COLO829 (cell line): ENCODE measurements at regions not wholly inside any gene's neighbourhood (a gene's known extent, or its start where the extent isn't known, plus 50 kb on each side); places are given as distances from the start of the nearest gene placed in this dataset.
A peak's percentile ranks its signal among the peaks of the same experiment; 100 is the strongest.

Experiments used
- DNase-seq: peaks from one replicate; pipeline ENCODE4 v3.0.0; 2012; ENCODE audit warnings: low spot score

DNA sequence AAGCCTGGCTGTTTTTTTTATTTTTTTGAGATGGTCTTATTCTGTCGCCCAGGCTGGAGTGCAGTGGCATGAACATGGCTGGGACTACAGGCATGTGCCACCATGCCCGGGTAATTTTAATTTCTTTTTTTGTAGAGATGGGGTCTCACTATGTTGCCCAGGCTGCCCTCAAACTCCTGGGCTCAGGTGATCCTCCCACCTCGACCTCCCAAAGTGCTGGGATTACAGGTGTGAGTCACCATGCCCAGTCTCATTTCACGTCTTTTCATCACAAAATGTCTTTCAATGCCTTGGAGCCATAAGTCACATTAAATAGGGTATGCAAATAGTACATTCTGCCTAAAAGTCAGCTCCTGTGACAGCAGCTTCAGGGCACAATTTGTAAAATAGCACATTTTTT is 52.8 kb downstream of the SOX2 start:
- DNase-seq = no peak

DNA sequence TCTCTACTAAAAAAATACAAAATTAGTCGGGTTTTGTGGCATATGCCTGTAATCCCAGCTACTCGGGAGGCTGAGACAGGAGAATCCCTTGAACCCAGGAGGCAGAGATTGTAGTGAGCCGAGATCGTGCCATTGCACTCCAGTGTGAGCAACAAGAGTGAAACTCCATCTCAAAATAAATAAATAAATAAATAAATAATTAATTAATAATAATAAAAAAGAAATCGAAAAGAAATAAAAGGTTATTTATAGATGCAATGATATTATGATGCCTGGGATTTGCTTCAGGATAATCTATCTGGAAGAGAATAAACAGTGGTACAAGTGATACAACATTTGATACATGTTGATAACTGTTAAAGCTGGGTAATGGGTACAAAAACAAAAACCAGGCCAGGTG is 58.6 kb downstream of the SOX2 start:
- DNase-seq = no peak

DNA sequence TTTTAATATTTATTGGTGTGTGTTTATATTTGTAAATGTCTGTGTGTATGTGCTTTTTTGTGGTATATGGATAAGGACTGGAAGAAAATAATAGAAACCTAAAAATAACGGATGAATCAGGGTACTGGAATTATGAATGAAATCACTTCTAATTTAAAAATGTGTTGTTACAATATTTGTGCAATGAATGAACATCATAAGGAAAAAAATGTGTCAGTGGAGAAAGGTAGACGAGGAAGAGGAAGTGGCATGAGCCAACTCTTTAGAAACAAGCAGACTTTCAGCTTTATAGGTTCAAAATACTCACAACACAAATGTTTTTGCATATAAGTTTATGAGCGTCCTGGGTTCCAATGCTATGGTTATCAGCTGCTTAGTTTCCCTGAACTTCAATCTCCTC is 59.4 kb downstream of the SOX2 start:
- DNase-seq = no peak

DNA sequence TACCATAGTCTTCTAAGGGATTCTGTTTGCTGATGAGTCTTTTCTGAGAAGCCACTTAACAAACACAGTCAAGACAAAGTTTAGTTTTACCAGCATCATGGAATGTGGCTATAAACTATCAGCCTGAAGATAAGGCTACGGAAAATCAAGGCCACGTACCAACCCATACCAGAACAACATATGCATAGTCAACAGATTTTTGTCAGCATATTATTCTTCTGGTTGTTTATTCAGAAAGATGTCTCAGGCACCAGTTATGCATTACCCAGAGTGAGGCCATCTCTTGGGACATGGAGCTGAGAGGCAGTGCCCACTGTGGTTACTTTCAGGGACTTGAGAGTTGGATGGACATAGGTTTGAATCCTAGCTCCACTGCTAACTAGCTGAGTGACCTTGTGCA is 60.4 kb downstream of the SOX2 start:
- DNase-seq = no peak

DNA sequence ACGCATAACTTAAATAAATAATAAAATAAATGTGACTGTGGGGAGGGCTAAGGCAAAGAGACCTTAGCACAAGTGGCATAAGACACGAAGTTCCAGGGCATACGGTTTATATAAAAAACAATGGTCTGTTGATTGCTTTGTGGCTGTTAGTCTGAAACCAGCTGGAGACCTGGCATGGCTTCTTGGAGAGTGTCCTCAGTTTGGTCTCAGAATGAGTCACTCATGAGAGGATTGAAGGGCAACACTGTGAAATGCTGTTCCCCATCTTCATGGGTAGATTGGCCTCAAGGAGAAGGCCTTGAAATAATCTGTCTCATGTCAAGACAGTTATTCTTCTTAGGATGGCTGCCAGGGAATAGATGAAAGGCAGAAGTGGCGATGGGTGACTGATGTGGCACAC is 62.2 kb downstream of the SOX2 start:
- DNase-seq = no peak

DNA sequence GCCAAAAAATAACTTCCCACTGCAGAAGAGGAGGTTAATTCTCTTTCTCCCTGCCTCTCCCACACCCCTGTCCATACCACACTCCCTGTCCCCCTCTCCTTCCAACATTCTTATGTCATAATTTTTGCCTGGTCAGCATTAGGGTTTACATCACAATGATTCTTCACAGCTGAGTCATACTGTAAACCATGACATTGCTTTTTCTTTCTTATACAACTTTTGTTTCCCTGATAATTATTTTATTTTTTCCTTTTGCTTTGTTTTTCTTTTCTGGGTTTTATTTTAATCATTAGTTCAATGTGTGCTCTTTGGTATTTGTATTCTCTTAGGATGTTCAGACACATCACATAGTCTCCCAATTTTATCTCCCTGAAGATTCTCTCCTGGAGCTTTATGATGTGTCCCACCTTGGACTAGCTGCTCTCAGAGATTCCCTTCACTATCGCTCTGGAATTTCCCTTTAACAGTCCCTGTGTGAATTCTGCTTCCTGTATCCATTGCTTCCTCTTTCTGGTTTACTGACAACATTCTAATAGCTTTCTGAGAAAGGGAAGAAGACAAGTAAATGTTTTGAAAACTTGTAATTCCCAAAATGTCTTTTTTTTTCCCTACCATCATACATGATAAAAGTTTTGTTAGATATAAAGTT is 70.7 kb downstream of the SOX2 start:
- peak; percentile 59 for DNase-seq

DNA sequence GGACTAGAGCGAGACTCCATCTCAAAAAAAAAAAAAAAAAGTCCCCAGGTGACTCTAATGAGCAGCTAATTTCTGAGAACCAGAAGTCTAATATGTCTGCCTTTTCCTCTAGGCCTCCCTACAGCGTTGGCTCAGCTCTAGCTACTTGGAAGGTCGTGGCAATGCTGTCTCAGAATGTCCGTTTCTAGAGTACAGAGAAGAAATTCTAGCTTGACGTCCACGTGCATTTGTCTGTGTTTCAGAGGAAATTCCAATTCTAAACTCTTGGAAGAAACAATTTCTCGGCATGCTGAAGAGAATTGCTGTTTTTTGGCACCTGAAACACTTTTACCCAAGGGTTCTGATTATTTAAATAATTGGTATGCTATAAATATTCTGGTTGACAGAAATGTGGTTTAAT is 78.8 kb downstream of the SOX2 start:
- DNase-seq = no peak

DNA sequence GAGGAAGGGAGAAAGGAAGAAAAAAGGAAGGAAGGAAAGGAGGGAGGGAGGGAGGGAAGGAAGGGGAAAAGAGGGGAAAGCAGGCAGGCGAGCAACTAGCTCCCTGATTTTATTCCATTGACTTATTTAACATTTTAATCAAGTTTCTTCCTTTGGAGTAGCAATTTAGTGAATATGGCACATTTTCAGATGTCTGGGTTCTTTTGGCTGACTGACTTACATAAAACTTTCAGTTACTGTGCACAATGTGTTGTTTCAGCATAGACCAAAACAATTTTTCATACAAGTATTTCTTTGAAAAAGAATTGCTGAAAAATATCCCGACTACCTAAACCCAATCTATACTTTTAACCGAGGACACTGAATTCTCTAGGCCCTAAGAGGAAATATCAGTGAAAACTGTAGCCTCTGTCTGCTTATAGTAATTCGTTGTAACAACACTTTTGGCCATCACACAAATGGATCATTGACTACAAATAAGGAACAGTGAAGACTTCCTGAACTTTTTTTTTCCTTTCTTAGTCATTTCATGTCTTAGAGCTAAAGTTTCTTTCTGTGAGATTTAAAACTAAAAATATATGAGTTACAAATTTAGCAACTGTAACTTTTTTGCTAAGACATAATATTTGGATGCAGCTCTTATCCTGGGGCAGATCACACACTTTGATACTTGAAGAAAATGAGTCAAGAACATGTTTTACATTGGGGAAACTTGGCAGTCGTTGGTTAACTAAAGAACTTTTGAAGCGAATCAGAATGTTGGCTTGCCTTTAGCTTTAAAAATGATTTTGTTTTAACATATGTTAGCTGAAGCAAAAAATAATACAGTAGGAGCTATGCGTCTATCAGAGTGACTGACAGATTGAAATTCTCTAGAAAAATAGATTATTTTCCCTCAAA is 79.6 kb downstream of the SOX2 start:
- no peak for DNase-seq

DNA sequence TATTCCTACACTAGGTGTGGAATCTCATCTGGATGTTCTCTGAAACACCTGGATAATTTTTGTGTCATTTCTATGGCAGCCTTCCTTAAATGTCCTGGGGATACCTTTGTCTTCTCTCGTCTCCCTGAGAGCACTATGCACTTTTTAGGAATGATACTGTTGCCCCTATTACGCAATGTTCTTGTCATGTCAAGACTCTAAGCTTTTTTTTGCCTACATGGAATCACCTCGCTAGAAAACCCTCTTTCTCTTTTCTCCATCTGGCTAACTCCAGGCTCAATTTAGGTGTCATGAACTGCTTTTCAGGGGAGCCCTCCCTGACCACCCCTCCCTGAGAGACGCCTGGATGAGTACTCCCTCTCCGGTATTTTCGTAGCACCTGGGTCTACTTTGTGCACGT is 81.3 kb downstream of the SOX2 start:
- no peak for DNase-seq

DNA sequence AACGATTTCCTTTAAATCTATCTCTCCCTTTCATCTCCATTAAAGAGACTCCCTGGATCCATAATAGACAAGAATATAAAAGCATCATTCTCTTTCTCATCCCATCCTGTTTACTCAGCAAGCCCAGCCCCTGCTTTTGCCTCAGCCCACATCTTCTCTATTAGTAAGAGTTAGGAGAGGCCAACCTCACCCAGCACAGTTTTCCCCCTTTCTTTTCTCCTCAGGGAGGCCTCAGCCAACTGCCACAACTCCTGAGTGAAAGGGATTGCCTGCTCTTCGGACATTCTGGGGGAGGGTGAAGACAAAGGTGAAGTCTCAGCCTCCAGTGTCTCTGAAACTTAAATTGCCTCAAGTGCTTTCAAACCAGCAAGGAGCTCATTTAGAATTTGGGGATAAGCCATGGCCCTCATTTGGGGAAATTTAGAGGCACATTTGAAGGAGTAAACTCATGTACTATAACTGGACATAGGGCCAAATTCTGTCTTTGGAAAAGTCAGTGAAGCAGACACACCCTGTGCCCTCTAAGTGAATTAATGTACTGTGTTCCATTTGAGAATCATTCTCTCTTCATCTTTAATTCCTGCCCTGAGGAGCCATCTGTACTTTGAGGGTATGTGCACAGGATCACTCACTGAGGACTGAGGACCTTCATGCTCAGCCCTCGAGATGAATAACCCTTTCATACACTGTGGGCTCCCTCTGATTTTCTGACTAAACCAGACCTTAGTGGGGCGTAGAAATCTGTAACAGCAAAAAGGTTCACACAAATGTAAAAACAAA is 82.5 kb downstream of the SOX2 start:
- DNase-seq = peak; percentile 48

DNA sequence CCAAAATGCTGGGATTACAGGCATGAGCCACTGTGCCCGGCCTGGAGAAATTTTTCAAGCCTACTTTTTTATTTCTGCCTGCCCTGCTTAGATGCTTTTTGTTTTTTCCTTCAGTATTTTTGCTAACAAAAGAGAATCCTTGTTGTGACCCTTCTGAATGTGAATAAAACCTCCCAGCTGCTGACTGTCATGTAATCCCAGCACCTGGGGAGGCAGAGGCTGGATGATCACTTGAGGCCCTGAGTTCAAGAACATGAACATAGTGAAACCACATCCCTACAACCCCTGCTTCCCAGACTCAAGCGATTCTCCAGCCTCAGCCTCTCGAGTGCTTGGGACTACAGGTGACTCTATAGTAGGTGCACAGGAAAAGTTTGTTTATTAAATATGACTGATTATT is 84.9 kb downstream of the SOX2 start:
- no peak for DNase-seq

DNA sequence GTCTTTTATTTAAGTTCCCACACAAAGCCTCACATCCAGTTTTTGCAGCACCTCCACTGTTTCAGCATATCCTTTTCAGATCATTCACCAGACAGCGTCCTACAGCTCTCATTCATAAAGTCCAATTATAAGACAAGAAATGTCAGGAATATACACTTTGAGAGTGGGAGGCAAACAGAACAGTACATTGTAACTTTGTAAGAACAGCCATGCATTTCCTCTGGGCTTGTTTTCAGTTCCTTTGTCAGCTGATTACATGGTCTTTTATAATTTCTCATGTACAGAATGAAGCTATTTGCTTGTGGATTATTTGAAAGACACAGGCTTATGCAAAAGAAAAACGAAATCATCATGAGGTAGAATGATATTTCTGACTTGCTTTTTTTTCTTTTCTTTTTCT is 85.7 kb downstream of the SOX2 start:
- DNase-seq = peak; percentile 80

DNA sequence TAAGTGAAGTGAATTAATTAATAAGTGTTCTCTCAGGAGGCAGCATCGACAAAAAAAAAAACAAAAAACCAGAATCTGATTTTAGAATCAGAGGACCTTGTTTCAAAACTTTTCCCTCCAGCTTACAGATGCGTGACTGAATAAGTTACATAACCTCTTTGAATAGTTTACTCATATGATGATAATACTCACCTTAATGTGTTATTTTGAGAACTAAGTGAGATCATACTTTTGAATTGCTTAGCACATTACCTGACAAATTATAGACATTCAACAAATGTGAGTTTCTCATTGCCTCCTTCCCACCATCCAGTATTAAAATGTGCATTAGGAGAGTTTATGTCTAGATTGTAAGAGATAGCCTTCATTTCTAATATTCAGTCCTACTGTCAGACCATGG is 94.0 kb downstream of the SOX2 start:
- no peak for DNase-seq

DNA sequence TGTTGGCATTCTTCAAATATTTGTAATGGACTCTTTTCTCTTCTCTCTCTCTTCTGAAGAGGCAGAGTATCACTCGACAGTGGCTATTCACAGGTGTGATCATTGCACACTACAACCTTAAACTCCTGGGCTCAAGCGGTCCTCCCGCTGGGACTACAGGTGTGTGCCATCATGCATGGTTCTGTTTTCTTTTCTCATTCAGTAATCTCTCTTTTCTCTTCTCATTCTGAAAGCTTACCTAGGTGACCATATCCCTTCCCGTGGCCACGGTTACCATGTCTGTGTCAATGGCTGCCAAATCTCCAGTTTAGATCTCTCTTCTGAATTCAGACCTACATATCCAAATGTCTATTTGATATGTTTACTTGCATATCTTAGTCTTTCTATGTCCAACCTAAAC is 96.3 kb downstream of the SOX2 start:
- DNase-seq = no peak

DNA sequence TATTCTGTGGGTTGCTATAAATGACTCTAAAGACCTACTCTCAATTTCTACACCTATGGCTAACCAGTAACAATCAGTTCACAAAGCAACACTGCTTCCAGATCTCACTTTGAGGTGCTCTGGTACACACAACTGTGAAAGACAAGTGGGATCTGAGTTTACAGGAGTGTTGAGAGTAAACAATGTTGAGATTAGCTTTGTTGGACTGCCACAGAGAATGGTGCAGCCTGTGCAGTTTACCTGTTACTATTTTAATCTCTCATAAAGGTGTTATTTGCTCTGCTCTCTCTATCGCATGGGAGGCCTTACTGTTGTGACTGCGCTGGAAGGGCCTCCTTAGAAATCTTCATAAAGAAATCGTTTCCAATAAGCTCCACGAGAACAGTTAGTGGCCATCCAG is 112.0 kb downstream of the SOX2 start:
- no peak for DNase-seq

DNA sequence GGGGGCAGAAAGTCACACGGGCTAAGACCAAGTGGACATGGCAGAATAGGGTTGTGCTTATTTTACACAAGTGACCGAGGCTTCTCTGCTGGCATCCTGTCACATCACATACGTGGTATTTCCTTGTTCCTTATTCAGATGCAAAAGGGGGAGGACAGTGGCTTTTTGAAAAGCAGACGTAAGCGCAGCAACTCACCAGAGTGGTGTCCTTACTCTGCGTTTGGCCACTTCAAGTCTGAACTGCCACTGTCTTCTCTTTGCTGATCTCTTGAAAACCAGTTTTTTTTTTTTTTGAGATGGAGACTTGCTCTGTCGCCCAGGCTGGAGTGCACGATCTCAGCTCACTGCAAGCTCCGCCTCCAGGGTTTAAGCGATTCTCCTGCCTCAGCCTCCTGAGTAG is 113.2 kb downstream of the SOX2 start:
- no peak for DNase-seq

DNA sequence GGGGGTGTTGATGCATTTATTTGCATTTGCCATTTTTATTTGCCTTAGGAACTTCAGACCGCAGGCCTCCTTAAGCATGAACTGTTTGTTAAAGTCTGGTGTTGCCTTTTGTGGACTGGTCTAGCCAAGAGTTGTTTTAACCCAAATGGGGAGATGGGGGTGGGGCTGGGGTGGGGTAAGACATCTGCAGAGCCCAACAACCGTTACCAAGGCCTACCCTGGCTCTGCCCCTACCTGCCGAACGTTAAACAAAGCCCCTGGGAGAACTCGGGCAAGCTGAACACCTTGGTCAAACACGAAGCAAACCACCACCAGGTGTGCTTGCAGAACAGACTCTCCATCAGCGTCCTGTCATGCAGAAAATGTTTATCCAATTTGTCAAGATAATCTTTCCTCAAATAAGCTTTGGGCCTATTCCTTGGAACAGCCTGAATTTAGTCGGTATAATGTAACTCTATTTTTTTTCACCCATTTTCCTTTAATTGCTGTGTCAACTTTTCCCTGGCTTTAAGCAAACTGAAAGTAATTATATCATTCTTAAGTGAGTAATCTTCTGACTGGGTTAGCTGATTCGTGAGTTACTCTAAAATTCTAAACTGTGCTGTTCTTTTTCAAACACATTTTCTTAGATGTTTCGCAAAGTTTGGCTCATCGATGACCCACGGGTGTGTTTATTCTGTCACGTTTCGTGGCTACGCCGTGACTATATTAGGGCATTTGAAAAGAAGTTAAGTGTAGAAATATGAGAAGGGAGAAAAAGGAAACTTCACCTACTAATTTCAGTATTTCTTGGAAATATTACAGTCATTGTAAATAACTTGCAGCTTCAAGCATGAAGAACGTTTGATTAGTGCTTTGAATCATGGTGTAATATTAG is 127.6 kb downstream of the SOX2 start:
- no peak for DNase-seq

DNA sequence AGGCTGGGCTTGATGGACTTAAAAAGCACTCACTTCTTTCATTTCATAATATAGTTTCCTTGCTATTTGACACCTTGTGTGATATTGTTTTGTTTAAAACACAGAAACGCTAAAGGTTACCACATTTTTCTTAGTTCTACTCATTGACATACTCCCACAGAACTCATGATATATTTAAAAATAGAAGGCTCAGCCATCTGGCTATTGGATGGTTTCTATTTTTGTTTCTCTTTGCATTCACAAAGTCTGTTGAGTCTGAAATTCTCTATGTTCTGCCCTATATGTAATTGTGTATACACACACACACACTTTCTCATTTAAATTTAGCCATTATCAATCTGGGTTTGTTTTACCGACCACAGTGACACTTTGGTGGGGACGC is 128.2 kb downstream of the SOX2 start:
- DNase-seq = no peak

DNA sequence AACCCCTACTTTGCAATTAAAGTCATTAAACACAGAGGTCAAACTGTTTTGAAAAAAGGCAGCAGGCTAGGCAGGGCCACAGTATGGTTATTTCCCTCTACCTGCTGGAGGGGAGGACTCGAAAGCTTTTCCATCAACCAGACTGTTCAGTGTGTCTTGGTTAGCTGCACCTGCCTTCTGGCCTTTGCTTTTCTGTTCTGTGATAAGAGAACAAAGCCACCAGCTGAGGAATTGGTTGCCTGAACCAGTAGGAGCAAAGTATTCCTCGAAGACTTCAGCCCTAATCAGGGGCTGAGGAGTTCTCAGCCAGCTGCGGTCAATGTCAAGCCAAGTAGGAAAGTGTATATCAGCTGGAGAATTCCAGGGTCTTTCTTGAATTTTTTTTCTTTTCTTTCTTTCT is 132.5 kb downstream of the SOX2 start:
- no peak for DNase-seq

DNA sequence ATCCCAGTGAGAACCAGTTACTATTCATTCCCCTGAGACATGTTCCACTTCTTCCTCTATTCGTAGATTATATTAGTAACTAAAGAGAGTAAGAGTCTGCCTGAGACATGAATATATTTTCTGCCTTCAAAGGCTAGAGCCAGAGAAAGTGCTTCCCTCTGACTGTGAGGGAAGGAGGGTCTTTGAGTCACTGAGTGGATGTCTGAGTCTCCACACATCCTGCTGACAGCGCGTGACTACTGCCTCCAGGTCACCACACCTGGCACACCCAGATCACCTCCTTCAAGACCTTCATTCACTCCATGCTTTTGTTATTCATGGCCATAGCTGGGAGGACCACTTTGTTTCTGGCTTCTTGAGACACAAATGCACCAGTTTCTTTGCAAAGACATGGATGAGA is 135.6 kb downstream of the SOX2 start:
- DNase-seq = no peak

DNA sequence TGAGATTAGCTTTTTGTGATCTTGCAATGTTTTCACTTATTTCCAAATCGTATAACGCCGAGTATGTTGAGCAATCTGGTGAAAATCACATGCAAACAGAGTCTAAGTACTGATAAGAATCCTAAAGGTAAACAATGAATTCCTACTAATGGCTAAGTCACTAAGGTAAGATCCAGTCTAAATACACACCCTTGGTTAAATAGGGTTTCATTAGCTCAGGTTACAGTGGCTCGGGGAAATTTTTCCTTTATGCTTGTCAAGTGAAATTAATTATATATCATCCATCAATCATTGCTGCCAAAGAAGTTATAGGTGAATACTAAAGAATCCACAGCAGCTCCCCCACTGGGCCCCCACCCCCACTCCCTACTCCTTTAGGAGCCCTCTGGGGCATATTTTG is 139.3 kb downstream of the SOX2 start:
- no peak for DNase-seq

DNA sequence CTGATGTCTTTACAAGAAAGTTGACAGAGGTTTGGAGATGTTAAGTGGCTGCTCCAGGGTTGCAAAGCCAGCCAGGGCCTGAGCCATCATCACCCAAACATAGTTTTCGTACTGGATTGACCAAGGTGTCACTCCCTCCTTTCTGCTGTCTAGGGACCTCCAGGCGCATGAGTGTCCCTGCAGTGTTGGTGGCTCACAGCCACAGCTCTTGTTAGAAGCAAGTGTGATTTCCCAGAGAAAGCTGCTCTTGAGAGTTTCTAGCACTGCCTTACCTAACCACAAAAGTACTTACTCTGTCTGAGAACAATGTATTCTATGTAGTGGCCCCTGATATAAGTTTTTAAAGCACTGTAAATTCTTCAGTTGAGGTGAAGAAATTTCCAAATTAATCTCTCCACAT is 144.1 kb downstream of the SOX2 start:
- no peak for DNase-seq
